ENCODE measurements at regions not wholly inside any gene's neighbourhood (a gene's known extent, or its start where the extent isn't known, plus 50 kb on each side); places are given as distances from the start of the nearest gene placed in this dataset.

DNA sequence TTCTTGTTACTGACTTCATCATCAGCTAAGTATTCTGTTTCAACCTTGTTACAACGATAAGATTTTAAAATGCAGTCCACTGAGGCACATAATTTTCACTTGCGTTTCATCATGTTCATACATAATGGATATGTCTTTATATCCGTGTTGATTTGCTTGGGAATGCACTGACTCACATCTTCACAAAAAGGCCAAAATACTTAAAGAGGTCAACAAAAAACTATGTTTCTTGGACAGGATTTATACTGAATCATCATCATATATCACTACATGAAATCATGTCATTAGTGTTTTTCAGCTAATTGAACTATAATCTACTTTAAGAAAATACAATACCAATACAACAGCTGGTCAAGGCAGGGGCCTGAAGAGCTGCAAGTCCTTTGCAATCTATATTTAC, 324.5 kb upstream of the KLF6 start:
- DNase-seq (ENCODE audit: low read depth), result no peak
- H3K4me3 ChIP-seq (ENCODE audit: low read depth, low read length), result no peak overlapping the region
- TF ChIP-seq, protein P1, sequence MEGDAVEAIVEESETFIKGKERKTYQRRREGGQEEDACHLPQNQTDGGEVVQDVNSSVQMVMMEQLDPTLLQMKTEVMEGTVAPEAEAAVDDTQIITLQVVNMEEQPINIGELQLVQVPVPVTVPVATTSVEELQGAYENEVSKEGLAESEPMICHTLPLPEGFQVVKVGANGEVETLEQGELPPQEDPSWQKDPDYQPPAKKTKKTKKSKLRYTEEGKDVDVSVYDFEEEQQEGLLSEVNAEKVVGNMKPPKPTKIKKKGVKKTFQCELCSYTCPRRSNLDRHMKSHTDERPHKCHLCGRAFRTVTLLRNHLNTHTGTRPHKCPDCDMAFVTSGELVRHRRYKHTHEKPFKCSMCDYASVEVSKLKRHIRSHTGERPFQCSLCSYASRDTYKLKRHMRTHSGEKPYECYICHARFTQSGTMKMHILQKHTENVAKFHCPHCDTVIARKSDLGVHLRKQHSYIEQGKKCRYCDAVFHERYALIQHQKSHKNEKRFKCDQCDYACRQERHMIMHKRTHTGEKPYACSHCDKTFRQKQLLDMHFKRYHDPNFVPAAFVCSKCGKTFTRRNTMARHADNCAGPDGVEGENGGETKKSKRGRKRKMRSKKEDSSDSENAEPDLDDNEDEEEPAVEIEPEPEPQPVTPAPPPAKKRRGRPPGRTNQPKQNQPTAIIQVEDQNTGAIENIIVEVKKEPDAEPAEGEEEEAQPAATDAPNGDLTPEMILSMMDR (conservative IDR thresholded peaks at IDR 0.05; ENCODE audit: low read depth, low read length), result no peak

DNA sequence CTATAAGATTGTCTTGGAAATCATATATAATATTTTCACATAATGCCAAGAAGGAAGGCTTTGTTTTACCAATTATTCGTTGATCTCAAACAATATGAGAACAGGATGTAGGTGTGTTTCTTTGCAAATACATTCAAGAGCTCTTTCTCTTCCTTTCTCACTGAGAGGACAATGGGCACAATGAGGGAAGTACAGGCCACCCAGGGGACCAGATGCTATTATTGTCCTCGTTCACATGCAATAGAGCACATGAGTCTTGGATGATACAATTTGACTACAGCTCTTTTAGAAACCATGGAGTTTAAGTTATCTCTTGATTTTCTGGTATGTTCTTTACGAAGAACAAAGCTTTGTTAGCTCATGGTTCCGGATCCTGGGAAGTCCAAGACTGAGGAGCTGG, 323.7 kb upstream of the KLF6 start:
- TF ChIP-seq, protein P1 (conservative IDR thresholded peaks at IDR 0.05; ENCODE audit: low read depth, low read length), result no peak
- no peak overlapping the region for H3K4me3 ChIP-seq (ENCODE audit: low read depth, low read length)
- no peak for DNase-seq (ENCODE audit: low read depth)

DNA sequence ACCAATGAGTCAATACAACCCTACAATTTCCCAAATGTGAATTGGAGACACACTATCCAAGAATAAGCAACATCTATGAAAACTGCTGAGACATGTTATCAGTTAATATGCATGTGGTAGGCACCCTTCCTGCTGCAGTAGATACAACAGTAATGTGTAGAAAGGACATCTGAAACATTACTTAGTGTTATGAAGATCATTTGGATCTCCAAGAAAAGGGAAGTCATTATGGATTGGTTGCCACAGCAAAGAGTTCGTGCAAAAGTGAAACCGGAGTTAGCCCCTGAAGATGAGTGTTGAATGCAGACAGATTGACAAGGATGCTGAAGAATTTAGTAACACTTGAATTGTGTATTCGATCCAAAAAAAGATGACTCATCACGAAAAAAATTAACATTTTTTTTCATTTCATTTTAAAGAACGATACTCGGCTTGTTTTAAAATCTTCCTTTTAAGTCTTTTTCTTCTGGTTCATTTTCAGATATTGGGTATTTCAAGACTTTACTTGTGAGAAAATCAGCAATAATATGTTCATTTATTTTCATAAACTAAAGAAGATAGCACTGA, 322.4 kb upstream of the KLF6 start:
- DNase-seq (ENCODE audit: low read depth), result no peak
- TF ChIP-seq, protein P1 (conservative IDR thresholded peaks at IDR 0.05; ENCODE audit: low read depth, low read length), result no peak
- H3K4me3 ChIP-seq (ENCODE audit: low read depth, low read length), result no peak overlapping the region

DNA sequence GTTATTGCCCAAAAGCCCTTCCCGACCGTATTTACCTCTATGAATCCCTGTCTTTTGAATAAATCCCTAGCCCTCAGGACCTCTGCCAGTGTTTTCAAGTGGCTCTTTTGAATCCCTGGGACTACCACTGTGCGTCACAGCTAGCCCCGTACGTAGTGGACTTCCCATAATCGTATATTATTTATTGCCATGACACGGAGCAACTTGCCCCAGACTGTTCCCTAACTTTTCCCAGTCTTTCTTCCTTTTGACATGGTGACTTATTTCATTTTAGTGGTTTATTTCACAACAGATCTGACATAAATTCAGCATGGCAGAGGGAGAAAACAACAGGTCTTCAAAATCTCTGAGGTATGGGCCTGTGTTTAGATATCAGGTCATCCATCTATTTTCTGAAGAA, 318.6 kb upstream of the KLF6 start:
- TF ChIP-seq, protein P1 (conservative IDR thresholded peaks at IDR 0.05; ENCODE audit: low read depth, low read length), result no peak
- no peak for DNase-seq (ENCODE audit: low read depth)
- H3K4me3 ChIP-seq (ENCODE audit: low read depth, low read length), result no peak overlapping the region

DNA sequence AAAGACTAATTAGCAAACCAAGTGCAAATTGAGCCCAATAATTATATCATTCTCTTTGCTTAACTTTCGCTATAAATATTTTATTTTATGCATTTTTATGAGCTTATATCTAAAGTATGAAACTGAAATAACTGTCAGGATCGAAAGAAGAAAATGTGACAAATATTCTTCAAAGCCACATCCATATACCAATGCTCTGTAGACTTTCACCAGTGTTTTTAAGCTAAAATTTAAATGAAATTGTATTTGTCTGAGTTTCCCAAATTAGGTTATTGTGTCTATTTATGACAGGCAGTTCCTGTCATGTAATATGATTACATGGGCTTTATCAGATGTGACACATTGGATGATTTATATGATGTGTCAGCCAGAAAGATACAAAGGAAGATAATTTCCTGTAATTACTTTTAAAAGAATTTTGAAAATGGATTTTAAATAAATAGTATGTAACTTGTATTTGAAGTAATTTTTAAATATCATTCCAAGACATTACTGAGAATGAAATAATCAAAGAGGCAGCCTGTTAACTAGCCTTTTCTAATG, 317.9 kb upstream of the KLF6 start:
- no peak overlapping the region for H3K4me3 ChIP-seq (ENCODE audit: low read depth, low read length)
- TF ChIP-seq, protein P1 (conservative IDR thresholded peaks at IDR 0.05; ENCODE audit: low read depth, low read length), result no peak
- no peak for DNase-seq (ENCODE audit: low read depth)

DNA sequence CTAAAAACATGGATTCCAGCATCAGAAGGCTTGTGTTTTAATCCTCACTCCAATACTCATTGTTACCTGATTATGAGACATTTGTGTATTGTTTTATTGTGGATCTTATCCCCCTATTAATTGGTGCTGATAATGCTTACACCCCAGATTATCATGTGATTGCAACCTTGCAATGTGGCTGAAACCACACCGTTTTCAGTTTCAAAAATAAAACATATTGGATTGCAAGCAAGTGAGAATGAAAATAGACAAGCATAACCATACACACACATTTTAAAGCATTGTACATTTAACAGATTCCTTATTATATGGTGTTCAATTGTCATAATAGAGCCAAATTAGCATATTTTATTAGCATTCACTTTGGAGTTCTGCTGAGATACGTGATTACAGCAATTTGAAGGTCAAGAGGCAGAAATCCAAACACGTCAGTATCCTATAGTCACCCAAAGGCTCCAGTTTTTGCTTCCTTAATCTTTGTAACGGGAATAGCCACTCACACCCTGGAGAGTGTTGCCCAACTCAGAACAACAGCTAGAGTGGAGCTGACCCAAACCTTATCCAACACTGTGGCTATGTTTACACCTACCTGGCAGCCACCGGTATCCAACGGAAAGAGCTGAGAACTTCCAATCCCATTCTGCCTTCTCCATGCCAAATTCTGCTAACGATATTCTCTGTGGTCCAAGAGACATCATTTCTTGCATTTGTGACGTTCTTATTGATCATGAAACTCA, 317.1 kb upstream of the KLF6 start:
- no peak overlapping the region for H3K4me3 ChIP-seq (ENCODE audit: low read depth, low read length)
- no peak for DNase-seq (ENCODE audit: low read depth)
- TF ChIP-seq, protein P1 (conservative IDR thresholded peaks at IDR 0.05; ENCODE audit: low read depth, low read length), result no peak
